SK-N-SH (cell line): ENCODE measurements at regions not wholly inside any gene's neighbourhood (a gene's known extent, or its start where the extent isn't known, plus 50 kb on each side); places are given as distances from the start of the nearest gene placed in this dataset.

Experiments used
- CTCF ChIA-PET: fragments of 300-600, 350-600 bp; formaldehyde crosslinking; extraction: SDS; loops from one replicate; lab custom pipeline; 2021; lab: Yijun Ruan, JAX
- POLR2A ChIA-PET: fragments of 350-600 bp; sonication (Branson Sonifier 250); formaldehyde crosslinking; extraction: SDS; loops from one replicate; lab custom pipeline; 2020; ENCODE audit warnings: antibody characterized with exemption, inconsistent platforms; lab: Yijun Ruan, JAX
- DNase-seq: peaks from one replicate; pipeline ENCODE4 v3.0.0; 2012
- H2AFZ ChIP-seq: fragments of 200-600 bp; sonication (generic); 2 replicates; pipeline ENCODE4 v1.8.1; 2016; ENCODE audit warnings: antibody characterized with exemption, mild to moderate bottlenecking, low read depth
- H3F3A ChIP-seq: fragments of 200-600 bp; sonication (generic); replicated peaks from 2 replicates; pipeline ENCODE3; 2016; ENCODE audit warnings: antibody characterized with exemption, mild to moderate bottlenecking; ENCODE audit not compliant: insufficient read depth
- H3K27ac ChIP-seq, 2 experiments: fragments of 200-500 bp in 1 of 2; fragments of 200-600 bp in 1 of 2; sonication (Bioruptor generic) in 1 of 2; sonication (generic), shearing (Covaris generic) in 1 of 2; 2 replicates each; pipeline versions ENCODE4 v1.5.1 to v1.6.1; 2014 to 2016; ENCODE audit warnings: low read depth in 2 of 2, inconsistent platforms in 1 of 2, low read length in 1 of 2, mild to moderate bottlenecking in 1 of 2, mixed read lengths in 1 of 2
- H3K27me3 ChIP-seq: fragments of 200-600 bp; sonication (generic), shearing (Covaris generic); 2 replicates; pipeline ENCODE4 v1.6.1; 2016; ENCODE audit warnings: mixed run types; ENCODE audit not compliant: insufficient read depth
- H3K36me3 ChIP-seq, 2 experiments: fragments of 200-500 bp in 1 of 2; fragments of 200-600 bp in 1 of 2; sonication (Bioruptor generic) in 1 of 2; sonication (generic) in 1 of 2; replicated peaks in 1 of 2; 2 replicates each; pipeline versions ENCODE3 to v1.5.1; 2014 to 2016; ENCODE audit warnings: low read length in 1 of 2, mild to moderate bottlenecking in 1 of 2; ENCODE audit not compliant: insufficient read depth in 2 of 2, control insufficient read depth in 1 of 2
- H3K4me1 ChIP-seq, 2 experiments: fragments of 200-500 bp in 1 of 2; fragments of 200-600 bp in 1 of 2; sonication (Bioruptor generic) in 1 of 2; sonication (generic), shearing (Covaris generic) in 1 of 2; 2 replicates each; pipeline versions ENCODE4 v1.5.1 to v1.6.1; 2014 to 2016; ENCODE audit warnings: low read depth in 1 of 2, low read length in 1 of 2, mixed run types in 1 of 2; ENCODE audit not compliant: insufficient read depth in 2 of 2, control insufficient read depth in 1 of 2
- H3K4me2 ChIP-seq: fragments of 200-600 bp; sonication (generic), shearing (Covaris generic); 2 replicates; pipeline ENCODE4 v1.6.1; 2017; ENCODE audit warnings: mixed run types
- H3K4me3 ChIP-seq, 2 experiments: fragments of 200-500 bp in 1 of 2; fragments of 200-600 bp in 1 of 2; sonication (Bioruptor generic) in 1 of 2; sonication (generic), shearing (Covaris generic) in 1 of 2; 2 replicates each; pipeline versions ENCODE4 v1.5.1 to v1.8.1; 2014 to 2016; ENCODE audit warnings: low read depth in 2 of 2, inconsistent platforms in 1 of 2, low read length in 1 of 2, mild to moderate bottlenecking in 1 of 2, mixed read lengths in 1 of 2, moderate library complexity in 1 of 2
- H3K79me2 ChIP-seq: fragments of 200-600 bp; sonication (generic); 2 replicates; pipeline ENCODE4 v1.8.1; 2017; ENCODE audit warnings: mild to moderate bottlenecking; ENCODE audit not compliant: insufficient read depth
- H3K9ac ChIP-seq: fragments of 200-600 bp; sonication (generic); 2 replicates; pipeline ENCODE4 v1.6.1; 2017; ENCODE audit warnings: mixed run types
- H3K9me2 ChIP-seq: fragments of 200-600 bp; sonication (generic); 2 replicates; pipeline ENCODE4 v1.6.1; 2017; ENCODE audit warnings: mixed run types
- H3K9me3 ChIP-seq: fragments of 200-600 bp; sonication (generic); 2 replicates; pipeline ENCODE4 v1.6.1; 2017; ENCODE audit warnings: mixed run types, mild to moderate bottlenecking, moderate library complexity
- H4K20me1 ChIP-seq: fragments of 200-600 bp; sonication (generic); 2 replicates; pipeline ENCODE4 v1.6.1; 2017; ENCODE audit warnings: mild to moderate bottlenecking, mixed run types; ENCODE audit not compliant: insufficient read depth
- CTCF ChIP-seq: fragments of 200-600 bp; sonication (generic); IDR thresholded peaks from 2 replicates; pipeline ENCODE4 v1.6.1; 2017; ENCODE audit warnings: antibody characterized with exemption, mild to moderate bottlenecking, moderate library complexity
- ELF1 ChIP-seq: IDR thresholded peaks from 2 replicates; pipeline ENCODE4 v1.4.0; 2012
- GATA2 ChIP-seq: sonication (generic); formaldehyde crosslinking; IDR thresholded peaks from 2 replicates; pipeline ENCODE4 v1.5.0; 2020; ENCODE audit warnings: mild to moderate bottlenecking, missing genetic modification reagents
- IRF3 ChIP-seq: fragments of 150-350 bp; IDR thresholded peaks from 2 replicates; pipeline ENCODE4 v1.6.1; 2016; ENCODE audit warnings: mild to moderate bottlenecking, low read depth, low read length
- JUND ChIP-seq: IDR thresholded peaks from 2 replicates; pipeline ENCODE4 v1.4.0; 2012
- MXI1 ChIP-seq: IDR thresholded peaks from 2 replicates; pipeline ENCODE4 v1.6.1; 2012; ENCODE audit warnings: mild to moderate bottlenecking, low read depth, low read length, improper control_type of control experiment
- RFX5 ChIP-seq: IDR thresholded peaks from 2 replicates; pipeline ENCODE4 v1.6.1; 2012; ENCODE audit warnings: mild to moderate bottlenecking, improper control_type of control experiment, low read length
- TCF12 ChIP-seq: IDR thresholded peaks from 2 replicates; pipeline ENCODE4 v1.4.0; 2012
- YY1 ChIP-seq: IDR thresholded peaks from 2 replicates; pipeline ENCODE4 v1.4.0; 2012; ENCODE audit warnings: low read depth, mild to moderate bottlenecking
- WGBS: methylation state at CpG from one replicate; pipeline ENCODE4 v1.1.6; 2017; ENCODE audit warnings: low lambda C conversion rate; 5-methylcytosine and 5-hydroxymethylcytosine counted together

- peaks cover 0 to 5% of the 10 kb centered on the region in 2 experiments; a peak in 1 of 4 replicates for H3K4me1 ChIP-seq
- 48% methylated on average over 4 of the region's 5 CpGs for WGBS
- H3F3A ChIP-seq = no peaks in the 10 kb centered on the region
- H3K4me2 ChIP-seq = no peak overlapping the region
- H3K36me3 ChIP-seq = no peaks in the 10 kb centered on the region
- H3K9me2 ChIP-seq = no peaks in the 10 kb centered on the region
- H4K20me1 ChIP-seq = no peaks in the 10 kb centered on the region
- ChIA-PET CTCF (interaction anchor here (2.6 kb wide), 1 partner anchor 8 kb away, joined by 13 read pairs; no protein-coding TSS in a partner anchor), POLR2A (no interaction called here)
- H3K4me3 ChIP-seq = no peak overlapping the region
- DNase-seq = no peak
- H3K27ac ChIP-seq = no peak overlapping the region
- no peaks in the 10 kb centered on the region for H3K27me3 ChIP-seq
- H3K9me3 ChIP-seq = no peaks in the 10 kb centered on the region
- no peak overlapping the region for H3K9ac ChIP-seq
- H3K79me2 ChIP-seq = no peaks in the 10 kb centered on the region
- TF ChIP-seq JUND (no peak), RFX5 (no peak)
- H2AFZ ChIP-seq = no peak overlapping the region
Observed at GRCh38 chr4:189785257-189785656, 155.4 kb upstream of the FRG1 start.

GRCh38 chr4:189786447-189786846 is 154.2 kb upstream of the FRG1 start:
- no peaks in the 10 kb centered on the region for H3K36me3 ChIP-seq
- WGBS = 37% methylated on average over 5 of the region's 5 CpGs
- no peaks in the 10 kb centered on the region for H3F3A ChIP-seq
- H2AFZ ChIP-seq = no peak overlapping the region
- peaks cover 0 to 5% of the 10 kb centered on the region in 2 experiments; a peak in 1 of 4 replicates for H3K4me1 ChIP-seq
- H3K4me2 ChIP-seq = no peak overlapping the region
- POLR2A ChIA-PET = no interaction called here
- H3K9ac ChIP-seq = no peak overlapping the region
- no peak for TF ChIP-seq MXI1
- TF ChIP-seq, all 33 proteins: peak for 0
- Histone ChIP-seq H3K4me3 (no peak overlapping the region), H3K79me2 (no peaks in the 10 kb centered on the region), H3K27ac (no peak overlapping the region), H3K9me3 (no peaks in the 10 kb centered on the region), H3K27me3 (no peaks in the 10 kb centered on the region), H4K20me1 (no peaks in the 10 kb centered on the region), H3K9me2 (no peaks in the 10 kb centered on the region)
- CTCF ChIA-PET = no interaction called here
- no peak for DNase-seq

GRCh38 chr4:189787216-189788031 is 153.2 kb upstream of the FRG1 start:
- CTCF ChIA-PET = no interaction called here
- no peaks in the 10 kb centered on the region for H3K79me2 ChIP-seq
- H3K9me2 ChIP-seq = no peaks in the 10 kb centered on the region
- POLR2A ChIA-PET = no interaction called here
- H3K27ac ChIP-seq = no peak overlapping the region
- no peak overlapping the region for H3K4me3 ChIP-seq
- no peak overlapping the region for H3K9ac ChIP-seq
- no peaks in the 10 kb centered on the region for H3F3A ChIP-seq
- H3K36me3 ChIP-seq = no peaks in the 10 kb centered on the region
- H3K9me3 ChIP-seq = no peaks in the 10 kb centered on the region
- H3K4me2 ChIP-seq = no peak overlapping the region
- no peak for DNase-seq
- H3K4me1 ChIP-seq = peaks cover 0 to 5% of the 10 kb centered on the region in 2 experiments; a peak in 1 of 4 replicates
- 62% methylated on average over 19 of the region's 19 CpGs for WGBS
- no peaks in the 10 kb centered on the region for H4K20me1 ChIP-seq
- no peak overlapping the region for H2AFZ ChIP-seq
- TF ChIP-seq TCF12 (no peak), YY1 (no peak), GATA2 (CRISPR knock-in tag) (no peak), IRF3 (no peak), RFX5 (no peak), ELF1 (no peak), CTCF (no peak)
- no peaks in the 10 kb centered on the region for H3K27me3 ChIP-seq
